Fibroblast of lung (primary cell): ENCODE measurements at regions not wholly inside any gene's neighbourhood (a gene's known extent, or its start where the extent isn't known, plus 50 kb on each side); places are given as distances from the start of the nearest gene placed in this dataset.

Experiments
- CTCF ChIP-seq, 2 donors: IDR thresholded peaks in 1 of 2; conservative IDR thresholded peaks in 1 of 2; 1 replicate in 1 of 2; 2 replicates in 1 of 2; pipeline ENCODE4 v1.5.1; 2011 to 2012; ENCODE audit warnings: low read length in 2 of 2, control low read depth in 1 of 2, inconsistent platforms in 1 of 2, low read depth in 1 of 2, mild to moderate bottlenecking in 1 of 2
- EZH2 ChIP-seq: IDR thresholded peaks from 2 replicates; pipeline ENCODE4 v1.5.1; 2012; ENCODE audit warnings: low read length, control low read depth, mild to moderate bottlenecking; ENCODE audit errors: missing control alignments

GRCh38 chr2:11030909-11031308 is 119.2 kb downstream of the KCNF1 start:
- TF ChIP-seq CTCF (conservative IDR thresholded peaks at IDR 0.05 in 1 of 2, IDR thresholded peaks at IDR 0.05 in 1 of 2; ENCODE audit: low read depth in 1 of 2, low read length in 2 of 2): no peak
- no peak for TF ChIP-seq EZH2
